MM.1S (cell line): ENCODE measurements at regions not wholly inside any gene's neighbourhood (a gene's known extent, or its start where the extent isn't known, plus 50 kb on each side); places are given as distances from the start of the nearest gene placed in this dataset.

Source experiments
- DNase-seq: peaks from one replicate; pipeline ENCODE4 v3.0.0-alpha.2; 2015
- H2AFZ ChIP-seq: fragments of 300-600 bp; sonication (generic); 2 replicates; pipeline ENCODE4 v1.6.0; 2016; ENCODE audit warnings: antibody characterized with exemption, low read length
- H3F3A ChIP-seq: fragments of 300-600 bp; sonication (generic); 2 replicates; pipeline ENCODE4 v1.6.1; 2016; ENCODE audit warnings: mild to moderate bottlenecking, antibody characterized with exemption, low read length, moderate library complexity, mixed read lengths; ENCODE audit not compliant: insufficient read depth
- H3K27ac ChIP-seq: fragments of 300-600 bp; sonication (generic); 2 replicates; pipeline ENCODE4 v1.5.1; 2016; ENCODE audit warnings: mild to moderate bottlenecking, low read length
- H3K27me3 ChIP-seq: fragments of 300-600 bp; sonication (generic); replicated peaks from 2 replicates; pipeline ENCODE4 v1.6.0; 2016; ENCODE audit warnings: low read length; ENCODE audit not compliant: insufficient read depth
- H3K36me3 ChIP-seq: fragments of 300-600 bp; sonication (generic); replicated peaks from 2 replicates; pipeline ENCODE4 v1.6.1; 2016; ENCODE audit warnings: mild to moderate bottlenecking, low read length, mixed read lengths; ENCODE audit not compliant: insufficient read depth
- H3K4me1 ChIP-seq: fragments of 300-600 bp; sonication (generic); 2 replicates; pipeline ENCODE4 v1.6.1; 2016; ENCODE audit warnings: low read length, mixed read lengths
- H3K4me2 ChIP-seq: fragments of 300-600 bp; sonication (generic); 2 replicates; pipeline ENCODE4 v1.6.0; 2016; ENCODE audit warnings: low read depth, low read length
- H3K4me3 ChIP-seq: fragments of 300-600 bp; sonication (generic); 2 replicates; pipeline ENCODE4 v1.5.1; 2016; ENCODE audit warnings: low read length, mixed read lengths
- H3K79me2 ChIP-seq: fragments of 300-600 bp; sonication (generic); 2 replicates; pipeline ENCODE4 v1.6.1; 2016; ENCODE audit warnings: mixed run types, low read length, mixed read lengths
- H3K9ac ChIP-seq: fragments of 300-600 bp; sonication (generic); 2 replicates; pipeline ENCODE4 v1.6.1; 2016; ENCODE audit warnings: low read length, mixed read lengths
- H3K9me2 ChIP-seq: fragments of 300-600 bp; sonication (generic); replicated peaks from 2 replicates; pipeline ENCODE4 v1.6.1; 2016; ENCODE audit warnings: mild to moderate bottlenecking, low read length, mixed read lengths; ENCODE audit not compliant: insufficient read depth
- H3K9me3 ChIP-seq: fragments of 300-600 bp; sonication (generic); replicated peaks from 2 replicates; pipeline ENCODE4 v1.6.1; 2016; ENCODE audit warnings: mild to moderate bottlenecking, low read length, mixed read lengths; ENCODE audit not compliant: insufficient read depth
- H4K20me1 ChIP-seq: fragments of 300-600 bp; sonication (generic); 2 replicates; pipeline ENCODE4 v1.6.1; 2016; ENCODE audit warnings: mild to moderate bottlenecking, low read length, moderate library complexity, mixed read lengths; ENCODE audit not compliant: insufficient read depth
- CTCF ChIP-seq: fragments of 300-600 bp; sonication (generic); IDR thresholded peaks from 2 replicates; pipeline ENCODE4 v1.5.1; 2016; ENCODE audit warnings: antibody characterized with exemption, low read length, mixed read lengths
- EZH2 ChIP-seq: fragments of 300-600 bp; sonication (generic); optimal IDR thresholded peaks from 2 replicates; pipeline ENCODE3; 2017; ENCODE audit warnings: low read depth, mild to moderate bottlenecking, antibody characterized with exemption, low read length, mixed read lengths
- EZH2phosphoT487 ChIP-seq: fragments of 300-600 bp; sonication (generic); IDR thresholded peaks from 2 replicates; pipeline ENCODE4 v1.6.1; 2018; ENCODE audit warnings: antibody characterized with exemption, low read length

GRCh38 chr11:92766698-92767097 is 202.8 kb upstream of the MTNR1B start:
- Histone ChIP-seq H3K9me3 (no peaks in the 10 kb centered on the region), H3K4me3 (no peak overlapping the region), H3K4me2 (no peak overlapping the region), H3K9me2 (no peaks in the 10 kb centered on the region), H3K36me3 (no peaks in the 10 kb centered on the region), H3F3A (no peaks in the 10 kb centered on the region), H3K4me1 (peaks cover 4% of the 10 kb centered on the region; the same call in 1 of the 2 replicates), H2AFZ (no peak overlapping the region), H3K27me3 (no peaks in the 10 kb centered on the region), H4K20me1 (no peaks in the 10 kb centered on the region), H3K79me2 (no peaks in the 10 kb centered on the region), H3K9ac (no peak overlapping the region), H3K27ac (no peak overlapping the region)
- DNase-seq = no peak
- TF ChIP-seq CTCF (no peak), EZH2 (no peak), EZH2phosphoT487 (no peak)

GRCh38 chr11:92767416-92767815 is 202.0 kb upstream of the MTNR1B start:
- H3K27ac ChIP-seq = no peak overlapping the region
- H2AFZ ChIP-seq = no peak overlapping the region
- peaks cover under 1% of the 10 kb centered on the region; the same call in 1 of the 2 replicates for H3K4me1 ChIP-seq
- TF ChIP-seq EZH2 (no peak), CTCF (no peak), EZH2phosphoT487 (no peak)
- H3K36me3 ChIP-seq = no peaks in the 10 kb centered on the region
- H3K4me2 ChIP-seq = no peak overlapping the region
- H3F3A ChIP-seq = no peaks in the 10 kb centered on the region
- H3K27me3 ChIP-seq = no peaks in the 10 kb centered on the region
- H3K4me3 ChIP-seq = no peak overlapping the region
- no peaks in the 10 kb centered on the region for H3K79me2 ChIP-seq
- no peaks in the 10 kb centered on the region for H3K9me3 ChIP-seq
- no peaks in the 10 kb centered on the region for H4K20me1 ChIP-seq
- no peak for DNase-seq
- no peak overlapping the region for H3K9ac ChIP-seq
- no peaks in the 10 kb centered on the region for H3K9me2 ChIP-seq

- no peak overlapping the region for H3K4me3 ChIP-seq
- no peaks in the 10 kb centered on the region for H3K9me3 ChIP-seq
- H4K20me1 ChIP-seq = no peaks in the 10 kb centered on the region
- TF ChIP-seq EZH2phosphoT487 = no peak
- H3K27me3 ChIP-seq = no peaks in the 10 kb centered on the region
- no peaks in the 10 kb centered on the region for H3K36me3 ChIP-seq
- DNase-seq = no peak
- no peak overlapping the region for H3K27ac ChIP-seq
- no peak overlapping the region for H2AFZ ChIP-seq
- no peaks in the 10 kb centered on the region for H3K4me1 ChIP-seq
- H3K9me2 ChIP-seq = no peaks in the 10 kb centered on the region
- H3K4me2 ChIP-seq = no peak overlapping the region
- H3F3A ChIP-seq = no peaks in the 10 kb centered on the region
- H3K79me2 ChIP-seq = no peaks in the 10 kb centered on the region
- H3K9ac ChIP-seq = no peak overlapping the region
Observed at GRCh38 chr11:92768121-92768840, 201.2 kb upstream of the MTNR1B start.

GRCh38 chr11:92769112-92769511 is 200.3 kb upstream of the MTNR1B start:
- no peak overlapping the region for H2AFZ ChIP-seq
- TF ChIP-seq EZH2phosphoT487 (no peak), CTCF (no peak), EZH2 (no peak)
- H3K36me3 ChIP-seq = no peaks in the 10 kb centered on the region
- no peaks in the 10 kb centered on the region for H3F3A ChIP-seq
- H3K4me1 ChIP-seq = no peaks in the 10 kb centered on the region
- H3K79me2 ChIP-seq = no peaks in the 10 kb centered on the region
- H3K9me3 ChIP-seq = no peaks in the 10 kb centered on the region
- H3K9me2 ChIP-seq = no peaks in the 10 kb centered on the region
- no peaks in the 10 kb centered on the region for H4K20me1 ChIP-seq
- H3K4me2 ChIP-seq = no peak overlapping the region
- H3K27me3 ChIP-seq = no peaks in the 10 kb centered on the region
- no peak overlapping the region for H3K27ac ChIP-seq
- no peak overlapping the region for H3K9ac ChIP-seq
- DNase-seq = no peak
- no peak overlapping the region for H3K4me3 ChIP-seq
